ENCODE measurements at regions not wholly inside any gene's neighbourhood (a gene's known extent, or its start where the extent isn't known, plus 50 kb on each side); places are given as distances from the start of the nearest gene placed in this dataset.

- DNase-seq: no peak
Observed at GRCh38 chr4:147309434-147309833, 171.5 kb upstream of the EDNRA start.

- DNase-seq: no peak
Observed at GRCh38 chr4:147310312-147310711, 170.6 kb upstream of the EDNRA start.

DNA sequence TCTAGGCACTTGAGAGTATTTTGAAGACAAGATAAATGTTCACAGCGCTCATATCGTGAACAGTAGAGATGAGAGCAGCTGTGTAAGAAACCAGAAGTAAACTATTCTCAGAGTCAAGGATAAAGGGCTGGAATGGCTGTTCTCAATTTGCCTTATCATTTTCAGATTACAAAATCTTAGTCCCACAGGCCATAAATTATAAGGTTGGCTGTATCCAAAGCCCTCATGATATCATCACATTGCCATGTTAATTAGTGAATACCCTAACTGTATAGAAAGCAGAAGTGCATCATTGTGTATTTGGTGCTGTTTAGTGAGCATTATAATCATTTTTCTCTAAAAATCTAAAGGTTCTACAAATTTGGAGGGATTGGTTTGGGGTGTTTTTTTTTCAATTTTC is 168.9 kb upstream of the EDNRA start:
- no peak for DNase-seq

DNA sequence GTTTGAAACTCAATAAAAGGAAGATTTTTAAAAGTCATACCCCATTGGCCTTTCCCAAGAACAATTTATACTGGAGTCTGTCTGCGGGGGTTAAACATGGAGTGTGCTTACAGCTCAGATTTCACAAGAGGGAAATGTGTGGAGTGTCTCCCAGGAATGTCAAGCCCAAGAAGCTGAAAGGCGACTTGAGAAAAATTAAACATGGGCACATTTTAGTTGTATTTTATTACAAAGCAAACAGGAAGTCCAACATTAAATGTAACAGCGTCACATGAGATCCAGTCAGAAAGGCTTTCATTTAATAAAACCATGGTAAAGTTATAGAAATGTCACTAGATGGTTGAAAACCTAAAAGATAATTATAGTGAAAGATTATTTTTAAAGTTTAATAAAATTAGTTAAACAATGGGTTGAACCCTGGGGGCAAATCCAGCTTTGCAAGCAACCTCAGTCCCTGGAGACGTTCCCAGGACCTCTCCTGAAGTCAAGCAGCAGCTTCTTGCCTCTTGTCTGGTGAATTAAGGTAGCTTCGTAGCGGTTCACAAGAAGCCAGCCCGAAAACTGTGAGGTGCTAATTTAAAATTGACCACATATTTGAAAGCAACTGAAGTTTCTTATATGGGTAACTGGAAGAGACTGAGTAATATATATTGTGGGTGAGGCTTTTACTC is 168.4 kb upstream of the EDNRA start:
- DNase-seq: no peak

GRCh38 chr4:147313108-147313507 is 167.8 kb upstream of the EDNRA start:
- no peak for DNase-seq

GRCh38 chr4:147318586-147318985 is 162.3 kb upstream of the EDNRA start:
- no peak for DNase-seq

DNA sequence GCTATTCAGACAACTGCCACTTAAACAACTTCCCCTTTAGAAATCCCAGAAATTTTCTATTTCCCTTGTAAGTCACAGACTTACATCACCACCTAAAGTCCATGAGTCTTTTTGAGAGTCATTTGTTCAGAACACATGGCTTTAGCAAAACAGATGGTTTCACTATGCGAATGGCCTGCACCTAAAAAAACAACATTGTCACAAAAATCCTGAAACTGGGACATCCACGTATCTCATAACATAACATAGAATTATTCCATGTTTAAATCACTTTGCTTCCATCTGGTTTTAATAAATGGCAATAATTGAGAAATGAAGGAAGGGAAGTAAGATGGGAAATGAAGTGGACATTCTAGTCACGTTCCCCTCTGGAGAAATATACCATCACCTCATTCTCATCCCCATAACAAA is 155.3 kb upstream of the EDNRA start:
- DNase-seq: no peak

DNA sequence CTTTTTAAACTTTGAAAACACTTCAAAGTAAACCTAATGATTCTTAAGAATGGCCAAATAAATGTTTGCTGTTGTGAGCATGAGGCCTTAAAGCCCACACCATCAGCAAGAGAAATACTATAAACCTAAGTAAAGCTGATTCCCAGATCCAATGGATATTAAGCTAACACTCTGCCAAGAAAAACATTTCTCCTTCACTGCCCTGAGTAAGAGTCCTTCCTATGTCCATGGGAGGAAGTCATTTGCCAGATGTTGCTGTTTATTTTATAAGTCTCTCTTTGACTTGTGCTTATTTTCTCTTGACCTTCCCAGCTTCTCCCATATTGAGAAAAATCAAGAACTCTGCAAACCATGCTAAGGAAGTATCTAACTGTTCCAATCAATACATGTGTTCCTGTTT is 154.3 kb upstream of the EDNRA start:
- no peak for DNase-seq

DNA sequence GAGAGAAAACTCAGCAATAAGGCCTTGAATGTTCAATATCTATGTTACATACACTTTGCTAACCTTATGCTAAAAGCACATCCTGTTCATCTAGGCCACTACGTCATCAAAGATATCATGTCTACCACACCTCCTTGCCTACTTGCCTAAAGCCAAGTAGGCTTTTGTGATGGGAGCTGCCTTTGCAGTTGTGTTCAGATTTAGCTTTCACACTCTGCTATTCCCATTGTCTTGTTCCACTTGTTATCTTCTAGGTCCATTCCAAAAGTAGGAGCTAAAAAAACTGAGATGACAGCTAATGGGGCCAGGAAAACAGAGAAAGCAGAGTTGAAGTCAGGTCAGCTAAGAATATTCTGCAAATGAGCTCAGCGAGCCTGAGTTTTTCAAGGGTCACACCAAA is 153.6 kb upstream of the EDNRA start:
- no peak for DNase-seq

DNA sequence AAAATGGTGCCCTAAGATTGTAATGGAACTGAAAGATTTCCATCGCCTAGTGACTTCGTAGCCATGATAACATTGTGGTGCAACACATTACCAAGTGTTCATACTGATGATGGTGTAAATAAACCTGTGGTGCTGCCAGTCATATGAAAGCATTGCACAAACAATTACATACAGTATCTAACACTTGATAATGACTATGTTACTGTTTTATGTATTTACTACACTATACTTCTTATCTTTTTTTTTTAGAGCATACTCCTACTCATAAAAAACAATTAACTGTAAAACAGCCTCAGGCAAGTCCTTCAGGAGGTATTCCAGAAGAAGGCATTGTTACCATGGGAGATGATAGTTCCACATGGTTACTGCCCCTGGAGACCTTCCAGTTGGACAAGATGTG is 152.7 kb upstream of the EDNRA start:
- no peak for DNase-seq

- no peak for DNase-seq
Observed at GRCh38 chr4:147328756-147329446, 152.0 kb upstream of the EDNRA start.

DNA sequence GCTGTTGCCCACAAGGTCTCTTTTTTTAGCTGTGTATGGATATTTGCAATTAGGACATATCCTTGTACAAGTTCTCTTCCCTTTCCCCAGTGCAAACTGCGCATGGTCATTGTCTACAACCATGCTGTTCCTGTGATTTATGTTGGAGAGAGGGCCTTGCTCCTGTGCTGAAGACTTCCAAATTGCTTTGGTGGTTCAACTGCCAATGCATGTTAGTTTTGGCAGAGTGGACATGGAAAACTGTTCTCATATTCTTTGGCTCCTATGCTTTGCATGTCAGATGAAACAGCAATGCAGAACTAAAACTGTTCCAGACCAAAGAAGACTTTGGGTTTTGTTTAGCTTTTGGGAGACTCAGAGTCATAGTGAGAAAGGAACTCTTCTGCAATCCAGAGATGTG is 148.8 kb upstream of the EDNRA start:
- no peak for DNase-seq

GRCh38 chr4:147334478-147334877 is 146.4 kb upstream of the EDNRA start:
- no peak for DNase-seq

- no peak for DNase-seq
Observed at GRCh38 chr4:147335183-147335582, 145.7 kb upstream of the EDNRA start.

DNA sequence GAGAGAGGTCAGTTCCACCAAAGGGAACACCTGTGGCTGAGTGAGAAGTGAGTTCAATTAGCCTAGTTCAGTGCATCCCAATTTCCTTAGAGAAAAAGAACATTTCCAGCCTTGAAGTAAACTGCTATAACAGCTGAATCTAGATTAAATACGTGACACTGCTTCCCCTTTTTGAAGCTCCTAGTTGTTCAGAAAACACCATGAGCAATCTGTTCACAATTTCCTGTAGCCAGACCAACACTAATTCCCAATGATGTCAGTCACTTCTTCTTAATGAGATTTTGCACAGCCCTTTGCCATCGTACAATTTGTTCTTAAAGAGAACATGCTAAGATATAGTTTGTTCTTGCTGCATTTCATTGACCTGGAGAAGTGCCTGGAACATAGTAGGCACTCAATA is 144.6 kb upstream of the EDNRA start:
- DNase-seq: no peak

DNA sequence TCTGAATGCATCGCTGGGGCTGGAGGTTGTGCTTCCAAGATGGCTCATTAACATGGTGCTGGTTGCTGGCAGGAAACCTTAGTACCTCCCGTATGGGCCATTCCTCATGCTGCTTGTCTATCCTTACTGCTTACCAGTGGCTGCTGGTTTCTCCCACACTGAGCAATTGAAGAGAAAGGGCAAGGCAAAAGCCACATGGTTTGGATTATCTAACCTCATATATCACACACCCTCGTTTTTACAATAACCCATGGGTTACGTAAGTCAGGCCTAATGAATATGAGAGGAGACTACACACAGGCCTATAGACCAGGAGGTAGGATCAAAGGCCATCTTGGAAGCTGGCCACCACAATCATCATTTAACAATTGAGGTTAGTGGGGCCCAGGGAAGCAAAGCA is 141.8 kb upstream of the EDNRA start:
- no peak for DNase-seq

DNA sequence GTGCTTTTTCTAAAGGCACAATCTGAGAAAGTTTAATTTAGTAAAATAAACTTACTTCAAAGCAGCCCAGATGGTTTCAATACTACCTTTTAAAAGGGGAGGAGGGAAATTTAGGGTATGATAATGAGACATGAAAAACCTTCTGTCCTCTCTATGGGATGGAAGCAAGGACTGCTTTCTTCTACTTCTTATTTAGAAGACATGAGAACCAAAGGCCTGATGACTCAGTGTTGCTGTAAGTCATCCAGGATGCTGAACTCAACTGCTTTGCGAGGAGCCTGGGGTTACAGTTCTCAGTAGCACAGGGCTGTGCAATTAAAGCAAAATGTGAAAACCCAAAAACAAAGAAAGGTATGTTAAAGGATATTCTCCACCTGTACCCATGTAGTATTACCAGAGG is 140.8 kb upstream of the EDNRA start:
- no peak for DNase-seq

DNA sequence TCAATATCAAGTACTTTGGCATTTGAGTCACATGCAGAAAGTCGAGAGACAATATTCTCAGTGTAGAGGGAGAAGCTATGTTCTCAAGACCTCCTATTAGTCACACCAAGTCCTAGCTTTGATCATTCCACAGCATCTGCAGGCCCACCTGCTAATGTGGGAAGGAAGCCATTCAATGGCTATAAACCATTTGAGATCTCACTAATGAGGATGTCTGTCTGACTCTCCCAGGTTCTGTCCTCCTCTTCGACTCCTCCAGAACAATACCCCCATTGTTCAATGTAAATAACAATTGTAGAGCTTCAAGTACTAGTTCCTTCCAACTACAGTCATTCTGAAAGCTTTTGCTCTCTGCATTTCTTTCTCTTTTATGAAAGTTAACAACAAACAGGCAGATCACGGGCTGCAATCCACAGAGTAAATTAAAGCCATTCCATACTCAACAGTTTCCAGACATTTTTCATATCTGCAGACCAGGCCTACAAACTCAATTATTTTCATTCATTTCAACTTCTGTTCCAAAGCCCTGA is 140.2 kb upstream of the EDNRA start:
- DNase-seq: no peak

GRCh38 chr4:147343692-147344091 is 137.2 kb upstream of the EDNRA start:
- no peak for DNase-seq

DNA sequence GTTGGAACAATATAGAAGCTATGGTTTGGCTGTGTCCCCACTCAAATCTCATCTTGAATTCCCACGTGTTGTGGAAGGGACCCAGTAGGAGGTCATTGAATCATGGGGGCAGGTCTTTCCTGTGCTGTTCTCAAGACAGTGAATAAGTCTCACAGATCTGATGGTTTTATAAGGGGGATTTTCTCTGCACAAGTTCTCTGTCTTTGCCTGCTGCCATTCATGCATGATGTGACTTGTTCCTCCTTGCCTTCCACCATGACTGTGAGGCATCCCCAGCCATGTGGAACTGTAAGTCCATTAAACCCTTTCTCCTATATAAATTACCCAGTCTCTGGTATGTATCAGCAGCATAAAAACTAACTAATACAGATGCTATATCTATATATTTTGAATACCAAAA is 135.2 kb upstream of the EDNRA start:
- no peak for DNase-seq

DNA sequence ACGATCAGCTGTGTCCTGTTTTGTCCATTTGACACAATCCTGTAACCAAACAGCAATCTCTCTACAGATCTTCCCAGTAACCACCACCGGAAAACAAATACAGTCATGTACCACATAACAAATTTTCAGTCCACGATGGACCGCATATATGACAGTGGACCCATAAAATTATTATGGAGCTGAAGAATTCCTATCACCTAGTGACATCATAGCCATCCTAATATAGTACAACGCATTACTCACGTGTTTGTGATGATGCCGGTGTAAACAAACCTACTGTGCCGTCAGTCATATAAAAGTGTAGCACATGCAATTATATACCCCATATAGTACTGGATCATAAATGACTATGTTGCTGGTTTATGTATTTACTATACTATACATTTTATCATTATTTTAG is 133.7 kb upstream of the EDNRA start:
- DNase-seq: no peak

DNA sequence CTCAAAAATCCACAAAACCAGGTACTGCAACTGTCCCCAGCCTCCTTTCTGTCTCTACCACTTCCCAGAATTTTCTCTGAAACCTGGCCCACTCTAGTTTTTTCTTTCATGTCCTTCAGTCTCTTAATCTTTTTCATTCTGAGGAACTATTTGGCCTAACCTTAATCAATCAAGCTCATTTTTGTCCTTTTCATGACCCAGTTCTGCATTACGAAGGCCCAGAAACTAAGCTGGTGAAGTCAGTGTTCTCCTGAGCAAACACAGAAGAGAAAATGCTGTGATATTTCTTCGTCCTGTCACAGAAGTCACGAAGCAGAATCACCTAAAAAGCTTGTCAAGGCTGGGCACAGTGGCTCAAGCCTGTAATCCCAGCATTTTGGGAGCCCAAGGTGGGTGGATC is 131.7 kb upstream of the EDNRA start:
- DNase-seq: no peak

DNA sequence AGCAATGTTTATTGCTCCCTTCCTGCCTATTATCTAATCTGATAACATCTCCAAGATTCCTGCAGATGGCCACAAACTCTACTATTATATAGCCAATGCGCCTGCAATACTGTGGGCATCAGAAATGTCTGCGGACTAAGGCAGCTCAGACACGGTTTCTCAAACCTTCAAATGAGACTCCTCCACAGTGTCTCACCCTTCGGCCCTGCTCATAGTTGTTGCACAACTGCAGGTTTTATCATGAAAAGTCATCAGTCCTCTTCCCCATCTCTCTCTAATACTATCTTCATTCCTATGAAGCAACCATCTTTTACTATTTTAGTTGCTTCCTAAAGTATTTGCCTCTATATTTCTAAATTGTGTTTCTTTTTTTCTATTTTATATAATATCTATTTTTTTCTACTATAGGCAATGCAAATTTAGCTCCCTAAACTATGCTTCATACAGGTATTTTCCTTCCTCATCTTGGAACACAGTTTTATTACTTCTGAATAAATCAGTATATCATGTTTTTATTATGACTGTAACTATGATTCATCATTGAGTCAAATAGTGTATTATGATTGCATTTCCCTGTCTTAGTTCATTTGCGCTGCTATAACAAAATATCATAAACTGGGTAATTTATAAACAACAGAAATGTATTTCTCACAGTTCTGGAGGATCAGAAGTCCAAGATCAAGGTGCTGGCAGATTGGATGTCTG is 129.7 kb upstream of the EDNRA start:
- no peak for DNase-seq

Measured in amygdala (tissue), 56 donors.